ENCODE measurements at regions not wholly inside any gene's neighbourhood (a gene's known extent, or its start where the extent isn't known, plus 50 kb on each side); places are given as distances from the start of the nearest gene placed in this dataset.

DNA sequence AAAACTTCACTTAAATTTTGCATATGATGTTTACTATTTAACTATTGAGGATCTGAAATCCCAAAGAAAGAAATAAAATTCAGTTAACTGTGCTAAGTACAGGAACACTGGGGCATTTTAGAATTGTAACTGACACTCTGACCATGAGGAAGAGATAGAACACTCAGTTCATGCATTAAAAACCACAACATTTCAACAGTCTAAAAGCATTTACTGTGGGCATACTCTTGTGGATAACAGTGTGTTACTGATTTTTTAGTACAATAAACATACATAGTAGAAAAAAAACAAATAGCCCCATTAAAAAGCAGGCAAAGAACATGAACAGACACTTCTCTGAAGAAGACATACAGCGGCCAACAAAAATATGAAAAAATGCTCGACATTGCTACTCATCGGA, 1122.7 kb upstream of the PIK3C3 start:
- TF ChIP-seq SIN3A (IDR thresholded peaks at IDR 0.05; ENCODE audit: borderline replicate concordance, insufficient read depth, low read length) (no peak), TAF1 (IDR thresholded peaks at IDR 0.05; ENCODE audit: borderline replicate concordance, insufficient read depth, low read length) (no peak), POLR2AphosphoS5 (IDR thresholded peaks at IDR 0.05; ENCODE audit: low read depth, low read length) (no peak), FOXP2 (optimal IDR thresholded peaks at IDR 0.05; ENCODE audit: borderline replicate concordance, extremely low read depth, extremely low read length, insufficient read depth) (no peak)
- TF ChIP-seq, protein P1, sequence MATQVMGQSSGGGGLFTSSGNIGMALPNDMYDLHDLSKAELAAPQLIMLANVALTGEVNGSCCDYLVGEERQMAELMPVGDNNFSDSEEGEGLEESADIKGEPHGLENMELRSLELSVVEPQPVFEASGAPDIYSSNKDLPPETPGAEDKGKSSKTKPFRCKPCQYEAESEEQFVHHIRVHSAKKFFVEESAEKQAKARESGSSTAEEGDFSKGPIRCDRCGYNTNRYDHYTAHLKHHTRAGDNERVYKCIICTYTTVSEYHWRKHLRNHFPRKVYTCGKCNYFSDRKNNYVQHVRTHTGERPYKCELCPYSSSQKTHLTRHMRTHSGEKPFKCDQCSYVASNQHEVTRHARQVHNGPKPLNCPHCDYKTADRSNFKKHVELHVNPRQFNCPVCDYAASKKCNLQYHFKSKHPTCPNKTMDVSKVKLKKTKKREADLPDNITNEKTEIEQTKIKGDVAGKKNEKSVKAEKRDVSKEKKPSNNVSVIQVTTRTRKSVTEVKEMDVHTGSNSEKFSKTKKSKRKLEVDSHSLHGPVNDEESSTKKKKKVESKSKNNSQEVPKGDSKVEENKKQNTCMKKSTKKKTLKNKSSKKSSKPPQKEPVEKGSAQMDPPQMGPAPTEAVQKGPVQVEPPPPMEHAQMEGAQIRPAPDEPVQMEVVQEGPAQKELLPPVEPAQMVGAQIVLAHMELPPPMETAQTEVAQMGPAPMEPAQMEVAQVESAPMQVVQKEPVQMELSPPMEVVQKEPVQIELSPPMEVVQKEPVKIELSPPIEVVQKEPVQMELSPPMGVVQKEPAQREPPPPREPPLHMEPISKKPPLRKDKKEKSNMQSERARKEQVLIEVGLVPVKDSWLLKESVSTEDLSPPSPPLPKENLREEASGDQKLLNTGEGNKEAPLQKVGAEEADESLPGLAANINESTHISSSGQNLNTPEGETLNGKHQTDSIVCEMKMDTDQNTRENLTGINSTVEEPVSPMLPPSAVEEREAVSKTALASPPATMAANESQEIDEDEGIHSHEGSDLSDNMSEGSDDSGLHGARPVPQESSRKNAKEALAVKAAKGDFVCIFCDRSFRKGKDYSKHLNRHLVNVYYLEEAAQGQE (IDR thresholded peaks at IDR 0.05; ENCODE audit: insufficient read depth in 1 of 2, low read depth in 2 of 2, low read length in 2 of 2) = no peak

DNA sequence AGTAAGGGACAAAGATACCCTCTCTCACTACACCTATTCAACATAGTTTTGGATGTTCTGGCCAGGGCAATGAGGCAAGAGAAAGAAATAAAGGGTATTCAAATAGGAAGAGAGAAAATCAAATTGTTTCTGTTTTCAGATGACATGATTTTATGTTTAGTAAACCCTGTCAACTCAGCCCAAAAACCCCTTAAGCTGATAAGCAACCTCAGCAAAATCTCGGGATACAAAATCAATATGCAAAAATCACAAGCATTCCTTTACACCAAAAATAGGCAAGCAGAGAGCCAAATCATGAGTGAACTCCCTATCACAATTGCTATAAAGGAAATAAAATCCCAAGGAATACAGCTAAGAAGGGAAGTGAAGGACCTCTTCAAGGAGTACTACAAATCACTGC, 1130.7 kb upstream of the PIK3C3 start:
- TF ChIP-seq FOXP2 (optimal IDR thresholded peaks at IDR 0.05; ENCODE audit: borderline replicate concordance, extremely low read depth, extremely low read length, insufficient read depth) = no peak
- no peak for TF ChIP-seq TAF1 (IDR thresholded peaks at IDR 0.05; ENCODE audit: borderline replicate concordance, insufficient read depth, low read length)
- no peak for TF ChIP-seq POLR2AphosphoS5 (IDR thresholded peaks at IDR 0.05; ENCODE audit: low read depth, low read length)
- TF ChIP-seq SIN3A (IDR thresholded peaks at IDR 0.05; ENCODE audit: borderline replicate concordance, insufficient read depth, low read length) = no peak
- TF ChIP-seq, protein P1 (IDR thresholded peaks at IDR 0.05; ENCODE audit: insufficient read depth in 1 of 2, low read depth in 2 of 2, low read length in 2 of 2) = no peak

- TF ChIP-seq POLR2AphosphoS5 (IDR thresholded peaks at IDR 0.05; ENCODE audit: low read depth, low read length) = no peak
- TF ChIP-seq FOXP2 (optimal IDR thresholded peaks at IDR 0.05; ENCODE audit: borderline replicate concordance, extremely low read depth, extremely low read length, insufficient read depth) = no peak
- TF ChIP-seq SIN3A (IDR thresholded peaks at IDR 0.05; ENCODE audit: borderline replicate concordance, insufficient read depth, low read length) = no peak
- no peak for TF ChIP-seq TAF1 (IDR thresholded peaks at IDR 0.05; ENCODE audit: borderline replicate concordance, insufficient read depth, low read length)
- TF ChIP-seq, protein P1 (IDR thresholded peaks at IDR 0.05; ENCODE audit: insufficient read depth in 1 of 2, low read depth in 2 of 2, low read length in 2 of 2) = no peak
These were observed 1133.3 kb upstream of the PIK3C3 start for GRCh38 chr18:40821596-40822243.

DNA sequence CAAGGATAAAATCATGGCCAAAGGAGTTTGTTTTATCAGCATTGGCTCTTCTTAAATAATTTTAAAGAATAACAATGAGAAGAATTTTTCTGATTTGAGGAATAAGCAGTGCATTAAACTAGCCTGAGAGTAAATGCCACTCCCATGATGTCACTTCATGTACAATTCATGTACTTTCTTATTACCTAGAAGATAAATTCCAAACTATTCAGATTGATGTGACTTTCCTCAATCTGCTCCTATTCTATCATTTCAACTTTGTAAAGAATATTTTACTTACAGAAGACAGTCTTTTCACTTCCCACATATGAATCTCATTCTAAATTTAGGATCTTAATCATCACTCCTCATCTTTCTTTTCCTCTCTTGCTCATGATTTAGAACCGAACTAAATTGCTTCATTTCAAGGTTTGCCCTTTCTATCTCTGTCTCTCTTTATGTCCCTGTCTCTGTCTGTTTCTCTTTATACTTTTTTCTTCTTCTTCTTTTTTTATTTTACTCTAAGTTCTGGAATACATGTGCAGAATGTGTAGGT, 1142.0 kb upstream of the PIK3C3 start:
- TF ChIP-seq POLR2AphosphoS5 (IDR thresholded peaks at IDR 0.05; ENCODE audit: low read depth, low read length) = no peak
- TF ChIP-seq FOXP2 (optimal IDR thresholded peaks at IDR 0.05; ENCODE audit: borderline replicate concordance, extremely low read depth, extremely low read length, insufficient read depth) = no peak

DNA sequence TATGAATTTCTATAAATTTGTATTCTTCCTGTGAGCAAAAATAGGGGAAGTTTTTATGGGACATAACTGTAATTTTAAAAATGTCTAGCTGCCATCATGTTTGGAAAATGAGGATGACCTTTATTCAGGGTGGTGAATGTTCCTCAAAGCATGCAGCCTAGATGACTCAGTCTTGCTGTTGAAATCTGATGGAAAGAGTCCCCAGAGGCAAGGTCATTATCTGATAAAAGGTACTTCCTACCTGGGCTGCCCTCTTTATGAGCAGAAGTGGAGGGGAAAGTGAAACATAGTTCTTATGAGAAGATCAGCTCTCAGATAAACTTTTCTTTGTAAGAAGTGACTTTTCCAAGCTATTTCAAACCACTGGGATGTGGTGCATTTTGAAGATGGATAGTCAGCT, 1144.7 kb upstream of the PIK3C3 start:
- TF ChIP-seq TAF1 (IDR thresholded peaks at IDR 0.05; ENCODE audit: borderline replicate concordance, insufficient read depth, low read length) (no peak), FOXP2 (optimal IDR thresholded peaks at IDR 0.05; ENCODE audit: borderline replicate concordance, extremely low read depth, extremely low read length, insufficient read depth) (no peak), SIN3A (IDR thresholded peaks at IDR 0.05; ENCODE audit: borderline replicate concordance, insufficient read depth, low read length) (no peak), POLR2AphosphoS5 (IDR thresholded peaks at IDR 0.05; ENCODE audit: low read depth, low read length) (no peak)
- TF ChIP-seq, protein P1 (IDR thresholded peaks at IDR 0.05; ENCODE audit: insufficient read depth in 1 of 2, low read depth in 2 of 2, low read length in 2 of 2) = no peak

Data from PFSK-1 (cell line).